B cell (primary cell): ENCODE measurements at regions not wholly inside any gene's neighbourhood (a gene's known extent, or its start where the extent isn't known, plus 50 kb on each side); places are given as distances from the start of the nearest gene placed in this dataset.

ENCODE experiments used
- ATAC-seq: fragments of 200-7000 bp; cut with Tn5 transposase; one replicate; pipeline ENCODE4 v1.10.0; 2021; ENCODE audit warnings: low read depth, mild to moderate bottlenecking, moderate number of reproducible peaks, moderate library complexity
- CTCF ChIA-PET: fragments of 350-600 bp; sonication (Branson Sonifier 250); formaldehyde crosslinking; loops from one replicate; lab custom pipeline; 2021; ENCODE audit warnings: antibody characterized with exemption, inconsistent platforms; lab: Charles Lee
- POLR2A ChIA-PET: fragments of 350-600 bp; sonication (Branson Sonifier 250); formaldehyde crosslinking; loops from one replicate; lab custom pipeline; 2021; ENCODE audit warnings: antibody characterized with exemption; lab: Charles Lee
- DNase-seq: peaks from one replicate; pipeline ENCODE4 v3.0.0; 2013
- H2AFZ ChIP-seq: 2 replicates; pipeline ENCODE4 v1.6.1; 2012; ENCODE audit warnings: mild to moderate bottlenecking, low read depth, low read length; ENCODE audit not compliant: insufficient read depth, poor library complexity, severe bottlenecking
- H3K27ac ChIP-seq, 2 donors: 1 replicate in 1 of 2; 2 replicates in 1 of 2; pipeline ENCODE4 v1.5.1; 2012 to 2013; ENCODE audit warnings: low read length in 2 of 2, mild to moderate bottlenecking in 2 of 2, moderate library complexity in 1 of 2
- H3K27me3 ChIP-seq, 4 experiments: fragments of 200-600 bp in 1 of 4; sonication (generic) in 1 of 4; replicated peaks in 1 of 4; 1 replicate in 2 of 4; 2 replicates in 2 of 4; pipeline versions ENCODE4 v1.6.1 to v1.7.0; 2013 to 2016; ENCODE audit warnings: low read length in 3 of 4, mild to moderate bottlenecking in 2 of 4, mixed read lengths in 1 of 4, moderate library complexity in 1 of 4; ENCODE audit not compliant: insufficient read depth in 4 of 4, control insufficient read depth in 3 of 4; ENCODE audit errors: control extremely low read depth in 1 of 4
- H3K36me3 ChIP-seq, 2 experiments: replicated peaks in 1 of 2; 1 replicate in 1 of 2; 2 replicates in 1 of 2; pipeline versions ENCODE4 v1.6.1 to v1.7.1; 2013; ENCODE audit warnings: low read length in 1 of 2; ENCODE audit not compliant: insufficient read depth in 2 of 2, control insufficient read depth in 1 of 2; ENCODE audit errors: control extremely low read depth in 1 of 2, extremely low read depth in 1 of 2
- H3K4me1 ChIP-seq, 2 donors: fragments of 200-600 bp in 1 of 2; sonication (generic) in 1 of 2; 1 replicate in 1 of 2; 2 replicates in 1 of 2; pipeline versions ENCODE4 v1.5.1 to v1.6.1; 2013 to 2017; ENCODE audit warnings: low read length in 2 of 2; ENCODE audit not compliant: control insufficient read depth in 2 of 2, insufficient read depth in 2 of 2
- H3K4me2 ChIP-seq: replicated peaks from 2 replicates; pipeline ENCODE3; 2012; ENCODE audit warnings: mild to moderate bottlenecking, low read depth, low read length; ENCODE audit not compliant: poor library complexity, severe bottlenecking
- H3K4me3 ChIP-seq, 5 experiments: fragments of 200-600 bp in 1 of 5; sonication (generic) in 1 of 5; 1 replicate in 3 of 5; 2 replicates in 2 of 5; pipeline versions ENCODE4 v1.5.1 to v1.7.0; 2011 to 2016; ENCODE audit warnings: low read length in 4 of 5, mild to moderate bottlenecking in 4 of 5, low read depth in 2 of 5, control low read depth in 1 of 5, moderate library complexity in 1 of 5; ENCODE audit not compliant: insufficient read depth in 1 of 5; ENCODE audit errors: control extremely low read depth in 1 of 5, extremely low read depth in 1 of 5
- H3K79me2 ChIP-seq: fragments of 200-600 bp; sonication (generic); one replicate; pipeline ENCODE4 v1.6.0; 2016; ENCODE audit warnings: low read length; ENCODE audit not compliant: control insufficient read depth, insufficient read depth
- H3K9ac ChIP-seq: fragments of 200-600 bp; sonication (generic); 2 replicates; pipeline ENCODE4 v1.6.1; 2017; ENCODE audit warnings: mild to moderate bottlenecking, low read length, moderate library complexity
- H3K9me3 ChIP-seq, 3 donors: one replicate each; pipeline versions ENCODE4 v1.6.1 to v1.7.1; 2013; ENCODE audit warnings: low read length in 2 of 3; ENCODE audit not compliant: control insufficient read depth in 2 of 3, insufficient read depth in 1 of 3; ENCODE audit errors: control extremely low read depth in 1 of 3
- H4K20me1 ChIP-seq: 2 replicates; pipeline ENCODE4 v1.6.0; 2012; ENCODE audit warnings: mild to moderate bottlenecking, low read length; ENCODE audit not compliant: insufficient read depth, control insufficient read depth, poor library complexity, severe bottlenecking
- H3K27ac Mint-ChIP-seq: one replicate; pipeline ENCODE4 v1.8.0; 2021; ENCODE audit warnings: mixed read lengths
- H3K27me3 Mint-ChIP-seq: one replicate; pipeline ENCODE4 v1.8.0; 2021; ENCODE audit warnings: mixed read lengths
- H3K4me1 Mint-ChIP-seq: one replicate; pipeline ENCODE4 v1.8.0; 2021; ENCODE audit warnings: mixed read lengths
- H3K4me3 Mint-ChIP-seq: one replicate; pipeline ENCODE4 v1.8.0; 2021; ENCODE audit warnings: mixed read lengths
- H3K9me3 Mint-ChIP-seq: one replicate; pipeline ENCODE4 v1.8.0; 2022; ENCODE audit warnings: mixed read lengths; ENCODE audit not compliant: insufficient read depth
- EZH2 ChIP-seq: IDR thresholded peaks from 2 replicates; pipeline ENCODE4 v1.6.1; 2012; ENCODE audit warnings: borderline replicate concordance, low read depth, mild to moderate bottlenecking, moderate library complexity, low read length; ENCODE audit not compliant: insufficient read depth, poor library complexity, severe bottlenecking
- WGBS: methylation state at CpG from one replicate; pipeline ENCODE4 v1.1.5; 2013; ENCODE audit warnings: missing lambda C conversion rate; ENCODE audit not compliant: insufficient coverage; 5-methylcytosine and 5-hydroxymethylcytosine counted together
- intact Hi-C: fragments of 100-400 bp; cut with micrococcal nuclease; formaldehyde crosslinking; loops from one replicate; pipeline ENCODE4 v1.10.0; 2022
- TF ChIP-seq, protein P1 (sequence below): fragments of 200-600 bp; IDR thresholded peaks from one replicate; pipeline ENCODE4 v1.8.0; 2022; ENCODE audit warnings: antibody characterized with exemption, mild to moderate bottlenecking

DNA sequence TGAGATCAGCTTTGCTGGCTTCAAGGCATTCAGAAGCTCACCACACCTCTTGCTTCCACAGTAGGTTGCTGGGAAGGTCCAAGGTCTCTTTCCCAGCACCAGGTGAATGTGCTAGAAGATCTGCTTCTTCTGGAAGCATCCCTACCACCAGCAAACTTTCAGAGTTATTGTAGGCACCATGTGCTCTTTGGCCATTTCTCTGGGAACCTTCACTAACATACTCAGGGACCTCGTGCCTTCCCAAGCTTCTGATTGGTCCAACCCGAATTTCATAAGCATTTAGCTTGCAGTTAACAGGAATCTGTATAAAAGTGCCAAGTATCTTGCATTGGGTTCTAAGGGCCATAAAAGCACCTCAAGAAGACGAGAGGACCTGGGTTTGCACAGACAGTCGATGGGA lies 86.5 kb upstream of the ARL4C start:
- no peak overlapping the region for H3K4me2 ChIP-seq
- H4K20me1 ChIP-seq: no peaks in the 10 kb centered on the region
- no peak overlapping the region for H3K9ac ChIP-seq
- H3K27me3 ChIP-seq: no peaks in the 10 kb centered on the region
- H3K9me3 ChIP-seq: peaks cover 0 to 2% (median 0%) of the 10 kb centered on the region in 3 donors
- no peaks in the 10 kb centered on the region for H3K4me1 Mint-ChIP-seq
- DNase-seq: no peak
- no peaks in the 10 kb centered on the region for H3K4me1 ChIP-seq
- no peak overlapping the region for H3K4me3 ChIP-seq
- CTCF ChIA-PET: interaction anchor here (1.4 kb wide), 1 partner anchor 28 kb away, joined by 4 read pairs; no protein-coding TSS in a partner anchor
- POLR2A ChIA-PET: no interaction called here
- no peaks in the 10 kb centered on the region for H3K36me3 ChIP-seq
- H3K27ac Mint-ChIP-seq: no peak overlapping the region
- H3K79me2 ChIP-seq: no peaks in the 10 kb centered on the region
- intact Hi-C loops: no loop called here
- peaks cover 9% of the 10 kb centered on the region for H3K27me3 Mint-ChIP-seq
- no peak overlapping the region for H3K27ac ChIP-seq
- no peak overlapping the region for H3K4me3 Mint-ChIP-seq
- no peak for ATAC-seq
- no peak for TF ChIP-seq EZH2
- TF ChIP-seq, protein P1, sequence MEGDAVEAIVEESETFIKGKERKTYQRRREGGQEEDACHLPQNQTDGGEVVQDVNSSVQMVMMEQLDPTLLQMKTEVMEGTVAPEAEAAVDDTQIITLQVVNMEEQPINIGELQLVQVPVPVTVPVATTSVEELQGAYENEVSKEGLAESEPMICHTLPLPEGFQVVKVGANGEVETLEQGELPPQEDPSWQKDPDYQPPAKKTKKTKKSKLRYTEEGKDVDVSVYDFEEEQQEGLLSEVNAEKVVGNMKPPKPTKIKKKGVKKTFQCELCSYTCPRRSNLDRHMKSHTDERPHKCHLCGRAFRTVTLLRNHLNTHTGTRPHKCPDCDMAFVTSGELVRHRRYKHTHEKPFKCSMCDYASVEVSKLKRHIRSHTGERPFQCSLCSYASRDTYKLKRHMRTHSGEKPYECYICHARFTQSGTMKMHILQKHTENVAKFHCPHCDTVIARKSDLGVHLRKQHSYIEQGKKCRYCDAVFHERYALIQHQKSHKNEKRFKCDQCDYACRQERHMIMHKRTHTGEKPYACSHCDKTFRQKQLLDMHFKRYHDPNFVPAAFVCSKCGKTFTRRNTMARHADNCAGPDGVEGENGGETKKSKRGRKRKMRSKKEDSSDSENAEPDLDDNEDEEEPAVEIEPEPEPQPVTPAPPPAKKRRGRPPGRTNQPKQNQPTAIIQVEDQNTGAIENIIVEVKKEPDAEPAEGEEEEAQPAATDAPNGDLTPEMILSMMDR: no peak
- H2AFZ ChIP-seq: no peak overlapping the region
- WGBS: 100% methylated on average over 2 of the region's 4 CpGs
- no peaks in the 10 kb centered on the region for H3K9me3 Mint-ChIP-seq

DNA sequence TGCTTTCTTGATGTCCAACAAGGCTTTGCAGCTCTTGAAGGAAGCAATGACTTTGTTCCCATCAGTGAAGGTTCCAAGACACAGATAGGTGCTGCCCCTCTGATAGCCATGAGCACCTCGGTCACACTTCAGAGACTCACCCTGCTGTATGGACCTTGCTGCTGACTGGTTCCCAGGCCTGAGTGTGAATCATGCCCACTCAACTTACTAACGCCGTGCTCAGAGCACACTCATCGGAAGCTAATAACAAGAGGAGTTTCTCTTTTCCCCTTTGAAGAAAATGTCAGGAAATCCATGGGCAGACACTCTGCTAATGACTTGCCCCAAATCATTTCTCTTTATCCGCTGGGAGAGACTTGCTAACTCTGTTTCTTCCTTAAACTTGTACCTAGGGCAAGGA lies 83.8 kb upstream of the ARL4C start:
- H3K27me3 Mint-ChIP-seq: peaks cover 7% of the 10 kb centered on the region

More for the DNA sequence above, 83.8 kb upstream of the ARL4C start:
- no peak overlapping the region for H3K27ac Mint-ChIP-seq
- intact Hi-C loops: no loop called here
- ChIA-PET CTCF (interaction anchor here (1.2 kb wide), 1 partner anchor 537 kb away, joined by 3 read pairs; no protein-coding TSS in a partner anchor), POLR2A (no interaction called here)
- no peak overlapping the region for H2AFZ ChIP-seq
- DNase-seq (no peak), ATAC-seq (no peak)
- H4K20me1 ChIP-seq: no peaks in the 10 kb centered on the region
- H3K9me3 Mint-ChIP-seq: no peaks in the 10 kb centered on the region
- H3K36me3 ChIP-seq: no peaks in the 10 kb centered on the region
- peaks cover 0 to 14% of the 10 kb centered on the region in 2 donors for H3K4me1 ChIP-seq
- no peak overlapping the region for H3K27ac ChIP-seq
- H3K27me3 ChIP-seq: no peaks in the 10 kb centered on the region
- peaks cover 0 to 2% (median 1%) of the 10 kb centered on the region in 3 donors for H3K9me3 ChIP-seq
- H3K4me1 Mint-ChIP-seq: peaks cover 11% of the 10 kb centered on the region
- H3K4me2 ChIP-seq: no peak overlapping the region
- no peak overlapping the region for H3K9ac ChIP-seq
- H3K4me3 Mint-ChIP-seq: no peak overlapping the region
- no peak for TF ChIP-seq EZH2
- TF ChIP-seq, protein P1: no peak
- no peaks in the 10 kb centered on the region for H3K79me2 ChIP-seq
- no peak overlapping the region for H3K4me3 ChIP-seq
- 90% methylated on average over 4 of the region's 5 CpGs for WGBS
